Stimulated activated CD4-positive, alpha-beta T cell treated with anti-CD3 and anti-CD28 coated beads, Interleukin-15, amount 100 ng/mL, for 48 hours (primary cell): ENCODE measurements at regions not wholly inside any gene's neighbourhood (a gene's known extent, or its start where the extent isn't known, plus 50 kb on each side); places are given as distances from the start of the nearest gene placed in this dataset.
A peak's percentile ranks its signal among the peaks of the same experiment; 100 is the strongest.

Experiments
- DNase-seq, 2 donors: peaks; one replicate each; pipeline ENCODE4 v3.0.0-alpha.2; 2020; ENCODE audit warnings: low read depth in 2 of 2

GRCh38 chr2:240226672-240227537 lies 86.4 kb upstream of the OTOS start:
- no peak for DNase-seq

- DNase-seq: no peak
Observed at GRCh38 chr2:240227538-240228428, 87.3 kb upstream of the OTOS start.

- DNase-seq: no peak
Observed at GRCh38 chr2:240229005-240229404, 88.5 kb upstream of the OTOS start.

- no peak for DNase-seq
Observed at GRCh38 chr2:240229603-240230235, 89.3 kb upstream of the OTOS start.

- no peak for DNase-seq
Observed at GRCh38 chr2:240230291-240230931, 90.0 kb upstream of the OTOS start.

- DNase-seq: no peak
Observed at GRCh38 chr2:240231838-240232244, 91.4 kb upstream of the OTOS start.

- no peak for DNase-seq
Observed at GRCh38 chr2:240232264-240232915, 91.9 kb upstream of the OTOS start.

GRCh38 chr2:240232961-240233884 lies 92.8 kb upstream of the OTOS start:
- peak; percentile 65 to 70 for DNase-seq

GRCh38 chr2:240233885-240234502 lies 93.5 kb upstream of the OTOS start:
- DNase-seq: no peak

- no peak for DNase-seq
Observed at GRCh38 chr2:240234503-240234951, 94.1 kb upstream of the OTOS start.

- no peak for DNase-seq
Observed at GRCh38 chr2:240235149-240235803, 94.8 kb upstream of the OTOS start.

- DNase-seq: no peak
Observed at GRCh38 chr2:240235811-240236210, 95.4 kb upstream of the OTOS start.

- DNase-seq: no peak
Observed at GRCh38 chr2:240236217-240237111, 96.0 kb upstream of the OTOS start.

GRCh38 chr2:240237609-240238174 lies 97.2 kb upstream of the OTOS start:
- no peak for DNase-seq

- no peak for DNase-seq
Observed at GRCh38 chr2:240238201-240238600, 97.7 kb upstream of the OTOS start.

GRCh38 chr2:240238786-240239185 lies 98.3 kb upstream of the OTOS start:
- no peak for DNase-seq

- DNase-seq: no peak
Observed at GRCh38 chr2:240239325-240239724, 98.9 kb upstream of the OTOS start.
